SK-N-MC (cell line): ENCODE measurements at regions not wholly inside any gene's neighbourhood (a gene's known extent, or its start where the extent isn't known, plus 50 kb on each side); places are given as distances from the start of the nearest gene placed in this dataset.

Experiments used
- EZH2 ChIP-seq: fragments of 200-600 bp; sonication (generic); IDR thresholded peaks from one replicate; pipeline ENCODE4 v1.6.1; 2017; ENCODE audit warnings: antibody characterized with exemption
- POLR2AphosphoS5 ChIP-seq: IDR thresholded peaks from 2 replicates; pipeline ENCODE4 v1.6.1; 2012; ENCODE audit warnings: mild to moderate bottlenecking, low read depth, low read length, borderline replicate concordance

- TF ChIP-seq POLR2AphosphoS5 (no peak), EZH2 (no peak)
Measured at GRCh38 chr1:221527302-221527701, 214.6 kb downstream of the DUSP10 start.
